Transverse colon (tissue), 3 donors: ENCODE measurements at regions not wholly inside any gene's neighbourhood (a gene's known extent, or its start where the extent isn't known, plus 50 kb on each side); places are given as distances from the start of the nearest gene placed in this dataset.

ENCODE experiments used
- CTCF ChIP-seq, 5 experiments: fragments of 200-600 bp in 3 of 5; fragments of 450-650 bp in 2 of 5; sonication (generic) in 3 of 5; IDR thresholded peaks; 1 replicate in 2 of 5; 2 replicates in 3 of 5; pipeline ENCODE4 v1.5.1; 2016 to 2017; ENCODE audit warnings: antibody characterized with exemption in 5 of 5, inconsistent platforms in 3 of 5, mild to moderate bottlenecking in 2 of 5, moderate library complexity in 1 of 5
- EP300 ChIP-seq: sonication (generic); formaldehyde crosslinking; IDR thresholded peaks from one replicate; pipeline ENCODE4 v1.6.1; 2017; ENCODE audit warnings: antibody characterized with exemption, low read depth
- POLR2A ChIP-seq: fragments of 450-650 bp; IDR thresholded peaks from one replicate; pipeline ENCODE4 v1.6.1; 2016; ENCODE audit warnings: antibody characterized with exemption, mild to moderate bottlenecking, moderate library complexity

- TF ChIP-seq CTCF (IDR thresholded peaks at IDR 0.05) (no peak), POLR2A (no peak), EP300 (no peak)
Observed at GRCh38 chr2:150792780-150793300, 305.4 kb upstream of the RND3 start.
